HG03103 (cell line): ENCODE measurements at regions not wholly inside any gene's neighbourhood (a gene's known extent, or its start where the extent isn't known, plus 50 kb on each side); places are given as distances from the start of the nearest gene placed in this dataset.

ENCODE experiments used
- ATAC-seq: cut with Tn5 transposase; IDR thresholded peaks from one replicate; pipeline ENCODE4 v1.9.1; 2021; ENCODE audit warnings: low read depth; ENCODE audit not compliant: unreplicated experiment

DNA sequence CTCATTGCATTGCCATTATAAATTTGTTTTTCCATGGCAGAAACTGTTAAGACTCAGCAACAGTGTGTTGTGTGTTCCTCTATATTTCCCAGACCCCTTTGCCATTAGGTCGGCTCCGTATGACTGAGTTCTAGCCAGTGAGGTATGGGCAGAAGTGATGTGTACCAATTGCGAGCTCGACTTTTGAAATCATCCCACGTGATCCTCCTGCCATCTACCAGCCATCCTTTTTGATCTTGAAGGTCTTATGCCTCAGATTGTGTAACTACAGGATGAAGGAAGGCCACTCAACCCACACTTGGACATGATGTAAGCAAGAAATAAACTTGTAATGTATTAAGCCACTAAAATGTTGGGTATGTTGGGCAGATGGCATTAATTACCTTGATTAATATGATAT, 562.3 kb downstream of the PDCD6IP start:
- no peak for ATAC-seq

DNA sequence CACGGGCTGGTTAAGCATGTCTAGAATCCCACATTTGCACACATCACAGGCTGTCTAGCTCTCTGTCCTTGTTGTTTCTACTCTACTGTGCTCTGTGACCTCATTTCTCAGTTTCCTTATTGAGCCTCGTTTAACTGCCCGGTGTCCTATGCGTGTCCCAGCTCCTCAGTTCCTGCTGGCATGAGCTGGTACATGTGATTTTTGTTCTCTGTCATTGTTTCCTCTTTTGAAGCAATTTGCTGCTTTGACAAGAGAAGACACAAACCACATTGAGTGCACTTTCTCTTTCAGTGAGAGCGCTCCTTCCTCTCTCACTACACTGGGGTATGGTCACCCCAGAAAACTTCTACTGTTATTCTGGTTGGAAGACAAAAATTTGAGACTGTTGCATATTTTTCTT, 563.5 kb downstream of the PDCD6IP start:
- ATAC-seq = peak; percentile 94

DNA sequence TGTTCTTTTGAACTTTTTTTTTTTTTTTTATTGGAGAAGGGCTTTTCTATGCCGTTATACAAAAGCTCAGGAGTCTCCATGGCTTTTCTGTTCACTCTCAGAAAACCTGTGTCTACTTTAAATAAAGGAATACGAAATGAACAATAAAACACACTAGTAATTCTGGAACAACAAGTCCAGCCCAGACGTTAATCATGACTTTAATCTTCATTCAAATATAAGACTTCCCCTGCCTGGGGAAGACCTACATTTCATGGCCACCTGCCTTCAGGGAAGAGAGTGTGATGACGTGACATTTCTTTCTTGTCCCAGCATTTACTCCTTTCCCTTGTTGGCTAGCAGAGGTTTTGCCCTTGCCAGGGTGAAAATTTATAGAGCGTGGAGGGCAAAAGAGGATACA, 564.5 kb downstream of the PDCD6IP start:
- ATAC-seq = no peak

DNA sequence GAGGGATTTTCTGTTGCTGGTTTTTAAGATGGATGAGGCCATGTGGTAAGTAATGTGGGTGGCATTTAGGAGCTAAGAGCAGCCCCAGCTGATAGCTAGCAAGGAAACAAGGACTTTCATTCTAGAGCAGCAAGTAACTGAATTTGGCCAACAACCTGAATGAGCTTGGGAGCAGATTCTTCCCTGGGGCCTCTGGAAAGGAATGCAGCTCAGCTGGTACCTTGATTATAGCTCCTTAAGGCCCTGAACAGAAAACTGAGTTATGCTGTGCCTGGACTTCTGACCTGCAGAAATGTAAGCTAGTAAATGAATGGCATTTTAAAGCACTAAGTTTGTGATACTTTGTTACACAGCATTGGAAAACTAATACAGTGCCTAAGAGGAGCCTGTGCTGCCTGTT, 565.5 kb downstream of the PDCD6IP start:
- no peak for ATAC-seq

DNA sequence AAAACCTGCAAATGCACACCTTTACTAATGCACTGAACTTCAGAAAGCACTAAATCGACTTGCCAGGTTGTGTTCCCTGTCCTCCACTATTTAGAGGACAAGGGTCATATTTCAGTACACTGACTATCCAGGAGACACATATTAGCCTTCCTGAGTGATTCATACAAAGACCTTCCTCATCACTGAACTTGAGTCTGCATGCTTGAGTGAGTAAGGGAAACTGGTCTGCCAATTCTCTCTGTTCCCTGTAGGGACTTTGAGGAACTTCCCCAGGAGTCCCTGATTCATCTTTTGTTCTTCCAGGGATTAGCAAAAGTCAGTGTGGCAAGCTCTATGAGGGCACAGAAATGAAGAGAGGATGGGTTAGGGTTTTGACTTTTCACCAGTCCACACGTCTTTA, 565.9 kb downstream of the PDCD6IP start:
- no peak for ATAC-seq

DNA sequence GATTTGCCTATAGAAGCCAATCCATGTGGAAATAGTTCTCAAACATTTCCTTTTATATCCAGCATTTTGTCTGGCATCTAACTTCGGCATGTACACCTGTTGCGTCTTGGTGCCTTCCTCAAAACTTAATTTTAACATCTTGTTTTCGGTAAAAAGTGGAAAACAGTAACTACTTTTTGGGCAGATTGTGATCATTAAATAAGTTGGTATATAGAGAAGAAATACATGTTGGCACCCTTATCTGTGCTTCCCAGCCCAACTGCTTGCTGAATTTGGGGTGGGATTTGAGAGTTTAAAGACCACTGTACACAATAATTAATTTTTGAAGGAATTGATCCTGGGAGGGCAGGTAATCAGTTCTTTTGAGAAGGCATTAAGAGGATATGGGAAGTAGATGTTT, 566.8 kb downstream of the PDCD6IP start:
- no peak for ATAC-seq

DNA sequence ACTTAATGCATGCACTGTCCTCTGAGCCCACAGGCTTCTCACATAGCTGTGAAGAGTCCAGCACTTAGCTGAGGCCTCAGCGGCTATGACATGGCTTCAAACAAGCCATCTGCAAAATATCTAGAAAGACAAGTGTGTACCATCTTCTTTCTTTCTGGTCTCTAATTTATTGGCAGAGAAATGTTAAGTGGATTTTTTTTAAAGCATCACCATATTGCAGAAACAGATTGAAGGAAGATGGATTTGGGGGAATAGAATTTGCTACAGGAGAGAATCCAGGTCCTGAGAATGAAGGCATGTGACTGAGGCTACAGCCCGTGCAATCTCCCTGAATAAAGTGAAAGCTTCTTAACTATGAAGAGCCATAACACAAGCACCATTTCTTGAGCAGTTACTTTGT, 567.3 kb downstream of the PDCD6IP start:
- no peak for ATAC-seq

DNA sequence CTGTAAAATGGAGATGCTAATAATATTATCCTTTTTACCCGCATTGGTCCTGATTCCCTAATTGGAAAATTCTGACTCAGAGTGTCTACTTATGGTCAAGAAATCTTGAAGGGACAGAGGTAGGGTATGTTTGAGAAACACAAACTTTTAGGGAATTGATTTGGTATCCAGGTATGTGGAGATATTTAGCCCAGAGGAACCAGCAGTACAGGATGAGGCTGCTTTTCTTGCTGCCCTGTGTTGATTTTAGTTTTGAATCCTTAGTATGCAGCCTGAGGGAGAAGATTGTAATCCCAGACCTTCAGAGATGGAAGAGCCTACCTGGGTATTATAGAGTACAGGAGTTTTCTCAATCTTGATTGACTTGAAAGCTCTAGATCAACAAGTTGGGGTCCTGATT, 569.1 kb downstream of the PDCD6IP start:
- no peak for ATAC-seq

DNA sequence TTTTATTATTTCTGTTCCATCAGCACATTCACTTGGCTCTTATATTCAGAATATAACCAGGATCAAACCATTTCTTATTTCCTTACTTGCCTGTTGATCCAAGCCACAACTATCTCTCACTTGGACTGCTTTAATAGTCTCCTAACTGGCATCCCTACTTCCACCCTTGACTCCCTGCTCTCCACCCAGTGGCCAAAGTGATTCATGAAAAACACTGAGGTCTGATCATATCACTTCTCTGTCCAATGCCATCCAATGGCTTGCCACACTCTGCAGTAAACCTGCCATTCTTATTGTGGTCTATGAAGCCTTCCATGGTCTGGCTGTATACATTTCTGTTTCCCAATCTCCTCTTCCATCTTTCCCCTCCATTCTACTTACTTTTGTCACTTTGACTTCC, 576.1 kb downstream of the PDCD6IP start:
- ATAC-seq = no peak

DNA sequence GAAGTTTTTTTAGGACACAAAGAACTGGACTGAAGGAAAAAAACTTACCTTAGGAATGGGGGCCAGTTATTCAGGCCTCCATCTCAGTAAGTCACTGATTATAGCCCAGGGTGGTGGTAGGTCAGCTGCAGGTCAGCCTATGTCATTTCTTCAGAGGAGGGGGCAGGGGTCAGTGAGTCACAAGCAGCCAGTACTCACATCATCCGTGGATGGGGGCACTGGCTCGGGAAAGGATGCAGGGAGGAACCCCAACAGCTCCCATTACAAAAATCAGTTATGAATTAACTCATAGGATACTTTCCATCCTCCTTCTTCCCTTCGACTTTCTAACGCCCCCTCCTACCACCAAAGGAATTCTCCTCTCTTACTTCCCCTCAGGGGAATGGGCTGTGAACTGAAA, 578.3 kb downstream of the PDCD6IP start:
- ATAC-seq = no peak

DNA sequence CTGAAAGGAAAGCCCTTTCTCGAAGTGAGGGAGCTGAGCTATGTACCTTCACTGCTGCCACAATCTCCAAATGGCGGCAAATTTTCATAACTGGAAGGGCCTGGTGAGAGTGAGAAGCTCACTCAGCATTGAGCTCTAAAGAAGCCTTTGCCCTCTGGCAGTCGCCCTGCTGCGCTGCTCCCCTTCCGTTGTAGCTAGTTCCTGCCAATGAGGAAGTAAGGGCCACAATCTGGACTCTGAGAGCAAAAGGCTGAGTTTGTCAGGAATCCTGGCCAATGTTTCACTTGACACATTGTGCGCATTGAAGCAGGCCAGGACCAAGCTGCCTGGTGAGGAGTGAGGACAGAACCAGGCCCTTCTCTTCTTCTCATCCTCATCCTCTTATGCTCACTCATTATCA, 579.5 kb downstream of the PDCD6IP start:
- no peak for ATAC-seq

DNA sequence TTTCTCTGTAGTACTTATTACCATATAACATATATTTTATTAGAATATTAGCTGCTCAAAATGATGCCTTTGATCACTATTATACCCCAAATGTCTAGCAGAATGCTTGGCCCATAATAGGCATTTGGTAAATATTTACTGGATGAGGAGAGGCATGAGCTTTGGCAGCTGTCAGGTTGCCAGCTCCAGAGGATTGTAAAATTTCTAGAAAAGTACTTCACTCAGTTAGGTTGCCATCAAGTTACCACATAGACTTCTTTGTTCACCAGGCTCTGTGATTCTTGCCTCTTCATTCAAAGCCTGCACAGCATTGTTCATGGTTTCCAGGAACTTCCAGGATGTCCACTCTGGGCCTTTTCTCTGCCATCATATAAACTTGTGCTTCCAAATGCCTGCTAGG, 582.8 kb downstream of the PDCD6IP start:
- ATAC-seq = no peak

DNA sequence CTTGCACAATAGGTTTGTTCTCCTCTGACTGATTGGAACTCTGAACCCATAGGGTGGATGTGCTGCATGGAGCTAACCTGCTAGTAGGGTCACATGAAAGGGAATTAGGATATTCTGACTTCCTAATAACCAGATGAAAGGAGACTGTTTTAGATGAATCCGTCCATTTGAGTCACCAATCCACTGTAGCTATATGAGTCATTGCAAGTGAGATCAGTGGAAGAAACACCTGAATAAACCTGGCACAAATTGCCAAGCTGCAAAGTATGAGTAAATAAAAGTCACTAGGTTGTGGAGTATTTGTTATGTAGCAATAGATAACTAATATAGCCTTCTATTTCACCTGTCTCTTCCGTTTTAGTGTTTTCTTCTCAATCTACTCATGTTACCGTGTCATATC, 584.4 kb downstream of the PDCD6IP start:
- no peak for ATAC-seq

DNA sequence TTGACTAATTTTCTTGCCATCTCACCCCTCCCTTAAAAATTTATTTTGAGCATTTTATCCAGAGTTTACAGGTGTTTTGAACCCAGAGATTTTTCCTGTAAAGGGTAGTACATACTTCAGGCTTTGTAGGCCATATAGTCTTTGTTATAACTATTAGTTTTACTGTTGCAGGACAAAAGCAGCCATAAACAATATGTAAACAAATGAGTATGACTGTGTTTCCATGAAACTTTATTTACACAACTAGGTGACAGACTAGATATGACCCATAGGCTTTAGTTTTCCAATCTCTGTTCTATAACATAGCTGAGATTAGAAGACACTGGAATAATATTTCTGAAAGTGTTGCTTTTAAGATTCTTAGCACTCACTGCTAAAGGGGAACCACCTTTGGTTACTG, 587.9 kb downstream of the PDCD6IP start:
- no peak for ATAC-seq

DNA sequence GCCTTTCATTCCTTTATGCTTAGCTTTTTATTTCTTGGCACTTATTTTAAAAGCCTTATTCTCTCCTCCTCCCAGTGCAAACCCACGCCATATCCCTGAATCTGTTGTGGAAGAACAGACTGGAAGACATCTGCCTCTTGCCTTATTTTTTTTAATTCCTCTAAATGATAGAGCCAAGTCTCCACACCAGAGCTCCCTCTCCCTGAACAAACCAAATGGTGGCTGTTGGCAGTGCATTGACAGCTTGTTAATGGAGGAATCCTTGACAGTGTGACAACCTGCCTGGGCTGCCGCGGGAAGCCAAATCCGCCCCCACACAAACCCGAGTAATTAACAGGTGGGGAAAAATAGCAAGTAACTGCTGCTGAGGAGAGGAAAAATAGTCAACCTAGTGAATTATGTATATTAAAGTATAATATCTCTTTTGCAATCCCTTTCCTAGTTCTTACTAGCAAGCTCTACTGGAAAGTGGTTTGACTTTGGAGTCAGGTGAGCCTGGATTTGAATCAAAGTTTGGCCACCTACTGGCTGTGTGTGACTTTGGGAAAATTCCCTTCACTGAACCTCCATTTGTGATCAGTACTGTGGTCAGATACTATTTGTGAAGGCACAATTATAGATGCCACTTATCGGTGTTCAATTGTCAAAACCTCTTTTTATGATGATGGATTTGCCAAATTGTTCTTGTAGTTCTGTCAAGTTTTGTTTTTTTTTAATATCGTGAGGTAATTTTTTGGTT, 589.6 kb downstream of the PDCD6IP start:
- no peak for ATAC-seq

DNA sequence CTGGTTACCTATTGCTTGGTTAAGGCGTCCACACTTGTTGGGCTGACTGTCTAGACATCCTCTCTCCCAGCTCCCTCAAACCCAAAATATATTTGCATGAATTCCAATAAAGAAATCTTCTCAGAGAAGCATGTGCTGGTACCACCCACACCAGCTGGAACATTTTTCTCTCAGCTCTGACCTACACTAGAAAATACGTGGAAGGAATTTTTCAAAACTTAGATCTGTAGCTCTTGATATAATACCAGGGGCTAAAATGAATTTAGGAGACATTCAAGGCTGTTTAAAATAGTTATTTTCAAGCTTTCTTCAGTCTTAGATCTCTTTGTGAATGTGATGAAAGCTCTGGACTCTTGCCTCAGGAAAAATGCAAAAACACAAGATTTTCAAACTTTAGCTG, 590.4 kb downstream of the PDCD6IP start:
- ATAC-seq = no peak

DNA sequence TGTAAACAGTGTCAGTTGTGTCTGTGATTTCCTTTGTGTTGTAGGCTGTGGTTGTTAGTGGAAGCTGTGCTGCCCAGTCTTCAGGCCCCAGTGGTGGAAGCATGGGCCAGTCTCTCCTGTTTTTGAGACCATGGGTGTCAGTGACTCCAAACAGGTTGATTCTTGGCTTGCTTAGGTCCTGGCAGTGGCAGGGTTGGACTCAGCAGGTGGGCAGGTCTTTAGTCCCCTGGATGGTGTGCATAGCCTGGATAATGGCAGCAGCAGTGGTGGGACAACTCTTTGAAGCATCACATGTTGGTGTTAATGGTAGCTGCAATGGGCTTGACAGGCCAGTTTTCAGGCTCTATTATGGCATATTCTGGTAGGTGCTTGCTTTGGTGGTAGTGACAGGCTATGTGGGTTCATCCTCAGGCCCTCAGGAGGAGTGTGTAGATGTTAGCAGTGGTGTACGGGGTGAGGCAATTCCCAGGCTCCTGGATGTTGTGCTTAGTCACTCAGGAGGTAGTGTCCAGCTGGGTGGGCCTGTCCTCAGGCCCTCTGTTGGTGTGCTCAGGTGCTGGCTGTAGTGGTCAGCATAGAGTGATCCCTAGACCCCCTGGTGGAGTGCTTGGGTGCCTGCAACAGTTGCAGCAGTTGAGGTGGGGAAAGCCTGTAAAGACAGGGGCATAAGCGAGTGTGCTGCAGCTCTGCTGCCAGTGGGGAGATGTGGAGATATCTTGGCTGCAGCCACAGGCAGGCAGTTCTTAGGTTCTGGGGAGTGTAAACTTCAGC, 596.7 kb downstream of the PDCD6IP start:
- ATAC-seq = no peak

DNA sequence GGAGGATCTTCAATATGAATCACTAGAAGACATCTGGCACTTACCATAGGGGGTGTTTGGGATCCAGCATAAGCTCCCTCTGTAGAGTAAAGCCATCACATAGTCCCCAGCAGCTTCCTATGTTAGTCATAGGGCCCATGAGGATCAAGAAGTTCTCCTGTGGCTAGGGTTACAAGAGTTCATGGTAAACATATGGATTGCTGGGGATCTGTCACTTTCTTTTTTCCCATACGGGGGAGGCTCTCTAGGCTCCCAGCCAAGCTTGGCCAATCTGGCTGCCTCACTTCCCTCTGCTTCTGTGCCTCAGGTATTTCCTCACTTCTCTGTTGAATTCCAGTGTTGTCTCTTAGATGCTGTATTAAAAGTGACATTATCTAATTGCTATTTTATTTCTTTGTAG, 597.9 kb downstream of the PDCD6IP start:
- ATAC-seq = no peak

DNA sequence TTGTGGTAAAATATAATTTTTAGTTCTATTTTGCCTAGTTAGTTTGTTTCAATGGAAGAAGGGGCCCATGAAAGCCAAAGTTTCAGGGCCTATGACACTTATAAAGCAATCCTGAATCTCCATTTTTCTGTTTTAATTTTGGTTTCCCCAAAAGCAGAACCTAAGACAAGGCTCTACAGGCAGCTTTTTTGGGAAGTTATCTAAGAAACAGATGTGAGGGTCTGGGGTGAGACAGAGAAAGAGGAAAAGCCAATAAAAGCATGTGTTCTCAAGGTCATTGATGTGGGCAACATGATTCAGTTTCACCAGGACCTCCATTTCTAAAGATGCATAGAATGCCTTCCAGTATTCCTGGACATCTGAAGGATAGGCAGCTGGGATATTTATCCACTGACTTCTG, 598.5 kb downstream of the PDCD6IP start:
- ATAC-seq = no peak

DNA sequence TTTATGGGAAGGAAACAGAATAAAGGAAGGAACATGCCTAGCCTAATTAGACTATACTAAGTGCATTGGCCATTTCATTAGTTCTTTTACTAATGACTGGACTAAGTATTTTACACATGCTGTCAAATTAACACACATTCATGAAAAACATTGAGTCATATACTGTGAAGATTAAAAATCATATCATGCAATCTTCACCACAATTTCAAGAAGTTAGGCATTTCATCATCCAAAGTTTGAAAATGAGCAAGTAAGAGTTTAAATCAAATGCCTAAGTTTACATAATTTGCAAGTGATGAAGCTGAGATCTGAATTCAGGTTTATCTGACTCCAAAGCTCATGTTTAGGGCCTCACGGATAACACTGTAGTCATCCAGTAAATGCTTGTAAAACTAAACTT, 601.0 kb downstream of the PDCD6IP start:
- ATAC-seq = no peak

DNA sequence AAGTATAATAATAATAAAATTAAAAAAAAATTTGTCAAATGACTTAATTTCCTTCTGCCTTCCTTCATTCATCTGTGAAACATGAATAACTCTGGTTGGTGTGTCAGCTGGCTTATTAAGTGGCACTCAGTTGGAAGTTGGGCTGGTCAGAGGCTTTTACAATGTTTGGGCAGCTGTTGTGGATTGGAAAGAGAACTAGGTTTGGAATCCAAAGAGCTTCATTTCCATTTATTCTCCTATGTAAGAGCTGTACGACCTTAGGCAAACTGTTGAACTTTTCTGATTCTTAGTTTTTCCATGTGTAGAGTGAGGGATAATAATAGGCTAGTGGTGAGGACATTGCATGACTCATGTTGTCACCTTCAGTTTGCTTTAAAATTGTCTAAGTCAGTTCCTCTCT, 606.7 kb downstream of the PDCD6IP start:
- ATAC-seq = no peak

DNA sequence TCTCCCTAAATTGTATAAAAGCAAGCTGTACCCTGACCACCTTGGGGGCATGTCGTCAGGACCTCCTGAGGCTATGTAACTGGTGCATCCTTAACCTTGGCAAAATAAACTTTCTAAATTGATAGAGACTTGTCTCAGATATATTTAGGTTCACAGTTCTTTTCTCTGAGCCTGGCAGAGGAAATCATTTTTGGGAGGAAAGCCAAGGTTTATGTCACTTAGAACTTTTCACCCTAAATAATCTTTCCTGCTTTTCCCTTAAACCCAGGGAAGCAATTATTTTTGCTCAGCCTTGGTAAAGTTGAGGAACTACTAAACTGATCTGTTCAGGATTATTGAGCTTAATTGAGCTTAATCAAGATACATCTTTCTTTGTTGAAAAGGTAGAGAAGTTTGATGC, 608.9 kb downstream of the PDCD6IP start:
- no peak for ATAC-seq
